ENCODE measurements at regions not wholly inside any gene's neighbourhood (a gene's known extent, or its start where the extent isn't known, plus 50 kb on each side); places are given as distances from the start of the nearest gene placed in this dataset.

GRCh38 chr3:31248563-31248992 lies 284.1 kb upstream of the STT3B start:
- Histone ChIP-seq H3K4me3 (no peak overlapping the region), H3K27me3 (no peaks in the 10 kb centered on the region), H3K36me3 (no peaks in the 10 kb centered on the region), H3K27ac (peak overlapping the region in 1 of 2 donors; percentile 21), H3K9me3 (no peaks in the 10 kb centered on the region), H3K4me1 (no peaks in the 10 kb centered on the region)
- intact Hi-C loops (cut with DNase I; ENCODE audit: low total_unique reads), result no loop called here
- no peak for DNase-seq (ENCODE audit: low spot score in 2 of 2)
- TF ChIP-seq POLR2AphosphoS5 (IDR thresholded peaks at IDR 0.05) (no peak), CTCF (IDR thresholded peaks at IDR 0.05) (no peak), POLR2A (IDR thresholded peaks at IDR 0.05) (no peak)

- no peak for DNase-seq (ENCODE audit: low spot score in 2 of 2)
- Histone ChIP-seq H3K4me1 (no peaks in the 10 kb centered on the region), H3K4me3 (no peak overlapping the region), H3K27ac (no peak overlapping the region), H3K27me3 (no peaks in the 10 kb centered on the region), H3K36me3 (no peaks in the 10 kb centered on the region), H3K9me3 (no peaks in the 10 kb centered on the region)
- intact Hi-C loops (cut with DNase I; ENCODE audit: low total_unique reads), result no loop called here
- no peak for TF ChIP-seq CTCF (IDR thresholded peaks at IDR 0.05)
- TF ChIP-seq POLR2AphosphoS5 (IDR thresholded peaks at IDR 0.05), result no peak
- TF ChIP-seq POLR2A (IDR thresholded peaks at IDR 0.05), result no peak
These were observed 283.2 kb upstream of the STT3B start for GRCh38 chr3:31249545-31249944.

- no peak for TF ChIP-seq POLR2A (IDR thresholded peaks at IDR 0.05)
- no peak for TF ChIP-seq CTCF (IDR thresholded peaks at IDR 0.05)
- no peak for TF ChIP-seq POLR2AphosphoS5 (IDR thresholded peaks at IDR 0.05)
- H3K27me3 ChIP-seq, result no peaks in the 10 kb centered on the region
- H3K4me3 ChIP-seq, result no peak overlapping the region
- H3K9me3 ChIP-seq, result no peaks in the 10 kb centered on the region
- H3K27ac ChIP-seq, result no peak overlapping the region
- intact Hi-C loops (cut with DNase I; ENCODE audit: low total_unique reads), result no loop called here
- no peaks in the 10 kb centered on the region for H3K36me3 ChIP-seq
- no peak for DNase-seq (ENCODE audit: low spot score in 2 of 2)
- H3K4me1 ChIP-seq, result no peaks in the 10 kb centered on the region
These were observed 282.5 kb upstream of the STT3B start for GRCh38 chr3:31250116-31250777.

GRCh38 chr3:31251083-31251482 lies 281.6 kb upstream of the STT3B start:
- Histone ChIP-seq H3K27ac (no peak overlapping the region), H3K9me3 (no peaks in the 10 kb centered on the region), H3K4me1 (no peaks in the 10 kb centered on the region), H3K36me3 (no peaks in the 10 kb centered on the region), H3K4me3 (no peak overlapping the region), H3K27me3 (no peaks in the 10 kb centered on the region)
- TF ChIP-seq POLR2A (IDR thresholded peaks at IDR 0.05) (no peak), CTCF (IDR thresholded peaks at IDR 0.05) (no peak), POLR2AphosphoS5 (IDR thresholded peaks at IDR 0.05) (no peak)
- intact Hi-C loops (cut with DNase I; ENCODE audit: low total_unique reads), result no loop called here
- DNase-seq (ENCODE audit: low spot score in 2 of 2), result no peak

GRCh38 chr3:31252216-31253185 lies 280.2 kb upstream of the STT3B start:
- intact Hi-C loops (cut with DNase I; ENCODE audit: low total_unique reads), result no loop called here
- H3K9me3 ChIP-seq, result no peaks in the 10 kb centered on the region
- TF ChIP-seq CTCF (IDR thresholded peaks at IDR 0.05) (no peak), POLR2A (IDR thresholded peaks at IDR 0.05) (no peak), POLR2AphosphoS5 (IDR thresholded peaks at IDR 0.05) (no peak)
- H3K27ac ChIP-seq, result no peak overlapping the region
- H3K4me1 ChIP-seq, result no peaks in the 10 kb centered on the region
- no peaks in the 10 kb centered on the region for H3K27me3 ChIP-seq
- no peak overlapping the region for H3K4me3 ChIP-seq
- DNase-seq (ENCODE audit: low spot score in 2 of 2), result no peak
- no peaks in the 10 kb centered on the region for H3K36me3 ChIP-seq

Measured in breast epithelium (tissue), 4 donors.